GM12874 (cell line): ENCODE measurements at regions not wholly inside any gene's neighbourhood (a gene's known extent, or its start where the extent isn't known, plus 50 kb on each side); places are given as distances from the start of the nearest gene placed in this dataset.

ENCODE experiments used
- TF ChIP-seq, protein P1 (sequence below): IDR thresholded peaks from 2 replicates; pipeline ENCODE4 v1.5.1; 2011; ENCODE audit warnings: low read depth, mild to moderate bottlenecking, control low read depth, low read length, moderate library complexity; ENCODE audit not compliant: insufficient read depth

DNA sequence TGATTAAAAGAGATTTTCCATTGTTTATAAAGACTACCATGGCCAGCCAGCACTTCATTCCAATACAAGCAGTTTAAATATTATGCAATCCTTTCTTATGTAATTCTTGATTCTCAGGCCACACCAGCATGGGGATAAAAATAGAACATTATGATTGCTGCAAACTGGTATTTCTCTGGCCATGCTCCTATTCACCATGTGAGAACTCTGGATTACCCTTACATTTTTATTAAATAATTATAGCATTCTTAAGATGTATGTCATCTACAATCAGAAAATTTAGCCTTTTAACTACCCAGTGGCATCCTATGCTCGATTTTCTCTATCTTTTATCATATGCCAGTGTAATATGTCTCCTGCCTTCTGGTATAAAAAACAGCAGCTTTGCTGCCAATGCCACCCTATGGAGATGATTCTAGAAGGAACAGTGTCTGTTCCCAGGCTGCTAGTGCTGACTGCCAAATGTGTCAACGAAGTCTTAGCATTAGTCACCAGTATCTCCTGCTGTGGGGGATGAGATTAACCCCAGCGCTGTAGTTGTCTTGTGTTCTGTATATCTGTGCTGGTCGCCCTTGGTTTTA is 501.4 kb downstream of the BCKDHB start:
- TF ChIP-seq, protein P1, sequence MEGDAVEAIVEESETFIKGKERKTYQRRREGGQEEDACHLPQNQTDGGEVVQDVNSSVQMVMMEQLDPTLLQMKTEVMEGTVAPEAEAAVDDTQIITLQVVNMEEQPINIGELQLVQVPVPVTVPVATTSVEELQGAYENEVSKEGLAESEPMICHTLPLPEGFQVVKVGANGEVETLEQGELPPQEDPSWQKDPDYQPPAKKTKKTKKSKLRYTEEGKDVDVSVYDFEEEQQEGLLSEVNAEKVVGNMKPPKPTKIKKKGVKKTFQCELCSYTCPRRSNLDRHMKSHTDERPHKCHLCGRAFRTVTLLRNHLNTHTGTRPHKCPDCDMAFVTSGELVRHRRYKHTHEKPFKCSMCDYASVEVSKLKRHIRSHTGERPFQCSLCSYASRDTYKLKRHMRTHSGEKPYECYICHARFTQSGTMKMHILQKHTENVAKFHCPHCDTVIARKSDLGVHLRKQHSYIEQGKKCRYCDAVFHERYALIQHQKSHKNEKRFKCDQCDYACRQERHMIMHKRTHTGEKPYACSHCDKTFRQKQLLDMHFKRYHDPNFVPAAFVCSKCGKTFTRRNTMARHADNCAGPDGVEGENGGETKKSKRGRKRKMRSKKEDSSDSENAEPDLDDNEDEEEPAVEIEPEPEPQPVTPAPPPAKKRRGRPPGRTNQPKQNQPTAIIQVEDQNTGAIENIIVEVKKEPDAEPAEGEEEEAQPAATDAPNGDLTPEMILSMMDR = no peak

DNA sequence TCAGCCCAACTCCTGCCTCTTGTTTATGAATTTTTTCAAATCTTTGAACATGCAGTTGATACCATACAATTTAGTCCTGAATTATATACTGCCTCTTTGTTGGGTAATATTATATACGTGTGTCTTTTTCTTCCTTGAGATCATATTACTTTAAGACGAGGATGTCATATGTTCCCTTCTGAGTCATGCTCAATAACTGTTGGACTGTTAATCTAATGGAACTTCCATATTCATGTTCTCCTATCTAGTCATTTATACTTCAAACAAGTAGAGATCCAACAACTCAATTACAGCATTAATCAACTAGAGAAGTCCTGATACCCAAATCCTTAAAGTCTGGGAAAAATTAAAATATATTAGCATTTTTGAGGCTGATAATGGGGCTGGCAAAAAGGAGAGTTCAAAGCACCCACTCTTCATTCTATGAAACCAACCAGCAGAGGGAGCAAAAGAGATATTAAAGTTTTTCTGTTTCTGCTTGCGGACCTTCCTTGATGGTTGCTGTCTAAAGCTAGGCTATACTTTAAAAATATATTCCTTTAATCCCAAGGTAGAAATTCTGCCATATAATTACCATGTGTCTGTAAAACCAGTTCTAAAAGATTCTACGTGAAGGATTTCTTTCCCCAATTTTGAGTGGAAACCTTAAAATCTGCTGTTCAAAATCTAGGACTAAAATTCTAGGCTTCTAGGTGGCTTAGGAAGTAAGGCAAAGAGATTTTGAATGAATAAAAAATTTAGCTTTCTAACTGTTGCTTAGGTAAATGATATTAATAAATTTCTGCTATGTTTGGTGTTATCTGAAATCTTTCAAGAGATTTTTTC is 498.9 kb downstream of the BCKDHB start:
- TF ChIP-seq, protein P1 = peak; percentile 35

DNA sequence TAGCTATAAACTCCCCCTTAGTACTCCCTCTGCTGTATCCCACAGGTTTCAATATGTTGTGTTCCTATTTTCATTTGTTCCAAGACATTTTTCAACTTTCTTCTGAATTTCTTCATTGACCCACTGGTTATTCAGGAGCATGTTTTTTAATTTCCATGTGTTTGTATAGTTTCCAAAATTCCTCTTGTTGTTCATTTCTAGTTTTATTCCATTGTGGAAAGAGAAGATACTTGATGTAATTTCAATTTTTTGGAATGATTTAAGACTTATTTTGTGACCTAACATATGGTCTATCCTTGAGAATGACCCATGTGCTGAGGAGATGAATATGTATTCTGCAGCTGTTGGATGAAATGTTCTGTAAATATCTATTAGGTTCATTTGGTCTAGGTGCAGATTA is 497.2 kb downstream of the BCKDHB start:
- TF ChIP-seq, protein P1 = no peak

DNA sequence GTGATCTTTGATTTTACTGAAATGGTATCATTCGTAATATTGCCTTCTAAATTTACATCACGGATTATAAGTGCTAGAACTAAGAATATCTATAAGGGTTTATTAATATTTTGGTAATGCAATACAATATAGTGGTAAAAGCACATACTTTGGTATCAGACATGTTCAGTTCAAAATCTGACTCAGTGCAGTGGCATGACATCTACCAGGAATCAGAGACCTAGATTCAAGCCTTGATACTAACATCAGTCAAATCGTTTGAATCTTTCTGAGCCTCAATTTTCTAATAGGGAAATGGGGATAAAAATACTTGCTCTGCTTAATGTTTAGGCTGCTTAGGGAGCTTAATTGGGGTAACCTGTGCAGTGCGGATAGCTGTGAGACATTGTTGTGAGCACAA is 488.0 kb downstream of the BCKDHB start:
- TF ChIP-seq, protein P1 = no peak

DNA sequence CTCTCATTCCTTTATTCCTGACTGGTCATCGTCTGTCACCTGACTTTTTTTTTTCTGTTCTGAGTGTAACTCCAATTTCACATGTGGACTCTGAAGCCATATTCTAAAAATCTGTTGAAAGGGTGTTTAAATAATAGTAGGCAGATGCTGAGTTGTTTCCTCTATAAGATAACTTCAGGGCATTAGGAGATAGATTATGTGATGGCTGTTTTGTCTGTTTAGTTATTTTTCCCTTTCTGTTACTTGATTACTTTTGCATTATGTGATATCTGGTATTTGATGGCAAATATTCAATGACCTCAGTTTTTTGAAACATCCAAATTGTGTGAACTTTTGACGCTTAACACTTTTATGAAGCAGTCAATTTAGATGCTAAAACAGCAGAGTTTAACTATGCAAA is 486.0 kb downstream of the BCKDHB start:
- TF ChIP-seq, protein P1 = no peak

DNA sequence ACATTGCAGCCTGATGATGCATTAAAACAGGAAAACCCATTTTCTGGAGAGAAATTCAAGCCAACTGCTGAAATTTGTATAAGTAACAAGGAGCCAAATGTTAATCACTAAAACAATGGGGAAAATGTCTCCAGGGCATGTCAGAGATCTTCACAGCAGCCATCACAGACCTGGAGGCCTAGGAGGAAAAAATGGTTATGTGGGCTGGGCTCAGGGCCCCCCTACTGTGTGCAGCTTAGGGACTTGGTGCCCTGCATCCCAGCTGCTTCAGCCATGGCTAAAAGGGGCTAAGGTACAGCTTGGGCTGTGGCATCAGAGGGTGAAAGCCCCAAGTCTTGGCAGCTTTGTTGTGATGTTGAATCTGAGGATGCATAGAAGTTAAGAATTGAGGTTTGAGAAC is 479.8 kb downstream of the BCKDHB start:
- TF ChIP-seq, protein P1 = no peak

DNA sequence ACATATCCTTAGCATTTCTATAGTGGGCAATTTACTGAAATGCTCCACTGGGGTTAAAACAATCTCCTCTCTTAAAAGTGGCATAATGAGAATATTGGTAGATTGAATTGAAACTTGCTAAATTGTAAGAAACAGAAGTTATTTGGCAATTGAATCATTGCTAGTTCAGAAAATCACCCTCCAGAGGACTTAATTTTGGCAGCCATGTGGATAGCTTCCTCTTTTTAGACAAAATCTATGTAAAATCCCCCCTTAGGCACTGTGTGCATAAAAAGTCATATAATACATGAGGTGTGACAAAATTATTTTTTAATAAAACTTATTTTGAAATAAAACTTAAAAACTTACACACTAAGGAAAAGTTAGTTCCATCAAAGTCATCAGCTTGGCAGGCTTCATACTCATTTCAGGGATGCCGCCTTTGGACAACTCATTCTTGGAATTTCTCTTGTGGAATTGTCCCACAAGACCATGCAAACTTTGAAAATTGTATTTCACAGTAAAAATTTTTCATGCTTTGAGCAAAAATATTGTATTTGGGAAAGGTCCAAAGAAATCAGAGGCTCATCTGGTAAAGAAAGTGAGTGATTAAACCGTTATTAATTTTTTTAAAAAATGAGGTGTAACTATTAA is 473.0 kb downstream of the BCKDHB start:
- TF ChIP-seq, protein P1 = no peak
